Bronchial epithelial cell (primary cell): ENCODE measurements at regions not wholly inside any gene's neighbourhood (a gene's known extent, or its start where the extent isn't known, plus 50 kb on each side); places are given as distances from the start of the nearest gene placed in this dataset.

Experiments
- DNase-seq: peaks from one replicate; pipeline ENCODE4 v3.0.0-alpha.2; 2010; ENCODE audit warnings: low read depth
- FAIRE-seq: peaks from 2 replicates; lab custom pipeline; 2011; peaks lifted over from hg19 to GRCh38; lab: Jason Lieb, UNC
- H3K27me3 ChIP-seq: 2 replicates; pipeline ENCODE4 v1.5.1; 2011; ENCODE audit warnings: low read length; ENCODE audit not compliant: control insufficient read depth, insufficient read depth
- H3K36me3 ChIP-seq: 2 replicates; pipeline ENCODE4 v1.5.1; 2011; ENCODE audit warnings: low read length; ENCODE audit not compliant: control insufficient read depth, insufficient read depth
- H3K4me3 ChIP-seq: 2 replicates; pipeline ENCODE4 v1.5.1; 2011; ENCODE audit warnings: mild to moderate bottlenecking, low read depth, low read length, control low read depth
- CTCF ChIP-seq: IDR thresholded peaks from 2 replicates; pipeline ENCODE4 v1.5.1; 2011; ENCODE audit warnings: mild to moderate bottlenecking, moderate library complexity, low read length, control low read depth, inconsistent platforms; ENCODE audit not compliant: insufficient read depth, severe bottlenecking

GRCh38 chr5:135279328-135279727 lies 119.7 kb downstream of the MACROH2A1 start:
- no peaks in the 10 kb centered on the region for H3K27me3 ChIP-seq
- FAIRE-seq (no peak), DNase-seq (no peak)
- no peaks in the 10 kb centered on the region for H3K36me3 ChIP-seq
- no peak for TF ChIP-seq CTCF
- H3K4me3 ChIP-seq, result no peak overlapping the region

GRCh38 chr5:135276151-135276550 lies 122.9 kb downstream of the MACROH2A1 start:
- H3K4me3 ChIP-seq, result no peak overlapping the region
- no peaks in the 10 kb centered on the region for H3K27me3 ChIP-seq
- no peaks in the 10 kb centered on the region for H3K36me3 ChIP-seq
- DNase-seq (no peak), FAIRE-seq (no peak)
- no peak for TF ChIP-seq CTCF

GRCh38 chr5:135273212-135273611 lies 125.8 kb downstream of the MACROH2A1 start:
- H3K4me3 ChIP-seq, result no peak overlapping the region
- no peaks in the 10 kb centered on the region for H3K36me3 ChIP-seq
- FAIRE-seq (peak; percentile 95), DNase-seq (no peak)
- no peak for TF ChIP-seq CTCF
- no peaks in the 10 kb centered on the region for H3K27me3 ChIP-seq

DNA sequence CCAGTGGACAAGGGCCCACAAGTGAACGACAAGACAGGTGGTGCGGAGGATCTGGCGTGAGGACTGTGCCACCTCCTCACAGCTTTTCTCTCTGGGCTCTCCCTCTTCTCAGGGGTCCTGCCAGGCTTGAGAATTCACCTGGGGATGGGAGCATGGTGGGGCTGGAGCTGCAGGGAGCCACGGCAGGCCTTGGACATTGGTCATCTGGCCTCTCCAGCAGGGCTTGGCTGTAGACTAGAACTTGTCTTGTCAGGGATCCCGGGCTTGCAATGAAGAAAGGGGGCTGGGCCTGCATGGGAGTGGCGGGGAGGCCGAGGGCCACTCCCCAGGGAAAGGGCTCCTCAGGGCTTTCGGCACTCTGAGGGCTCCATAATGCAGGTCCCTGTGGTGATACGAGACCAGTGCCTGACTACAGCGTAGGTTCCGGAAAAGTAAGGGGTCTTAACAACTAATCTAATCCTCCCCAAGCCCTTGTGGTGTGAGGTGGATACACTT lies 126.7 kb downstream of the MACROH2A1 start:
- H3K4me3 ChIP-seq, result no peak overlapping the region
- no peaks in the 10 kb centered on the region for H3K27me3 ChIP-seq
- TF ChIP-seq CTCF, result no peak
- no peak for DNase-seq
- H3K36me3 ChIP-seq, result no peaks in the 10 kb centered on the region
- FAIRE-seq, result no peak

- Histone ChIP-seq H3K4me3 (no peak overlapping the region), H3K27me3 (no peaks in the 10 kb centered on the region), H3K36me3 (no peaks in the 10 kb centered on the region)
- no peak for FAIRE-seq
- DNase-seq, result no peak
- no peak for TF ChIP-seq CTCF
Observed at GRCh38 chr5:135271533-135272310, 127.3 kb downstream of the MACROH2A1 start.
